GM18517 (cell line): ENCODE measurements at regions not wholly inside any gene's neighbourhood (a gene's known extent, or its start where the extent isn't known, plus 50 kb on each side); places are given as distances from the start of the nearest gene placed in this dataset.

ENCODE experiments used
- ATAC-seq: cut with Tn5 transposase; IDR thresholded peaks from one replicate; pipeline ENCODE4 v1.9.1; 2021; ENCODE audit warnings: mild to moderate bottlenecking, moderate library complexity; ENCODE audit not compliant: unreplicated experiment

GRCh38 chr5:4945296-4945695 is 194.8 kb upstream of the ADAMTS16 start:
- ATAC-seq: no peak

GRCh38 chr5:4947106-4947505 is 193.0 kb upstream of the ADAMTS16 start:
- no peak for ATAC-seq

- ATAC-seq: no peak
Measured at GRCh38 chr5:4947893-4948536, 192.1 kb upstream of the ADAMTS16 start.

- no peak for ATAC-seq
Measured at GRCh38 chr5:4949108-4949507, 191.0 kb upstream of the ADAMTS16 start.

GRCh38 chr5:4953576-4953975 is 186.6 kb upstream of the ADAMTS16 start:
- ATAC-seq: no peak

GRCh38 chr5:4954048-4954447 is 186.1 kb upstream of the ADAMTS16 start:
- no peak for ATAC-seq

GRCh38 chr5:4963265-4963664 is 176.9 kb upstream of the ADAMTS16 start:
- ATAC-seq: no peak

- no peak for ATAC-seq
Measured at GRCh38 chr5:4969351-4969750, 170.8 kb upstream of the ADAMTS16 start.

- no peak for ATAC-seq
Measured at GRCh38 chr5:4970171-4970570, 170.0 kb upstream of the ADAMTS16 start.

GRCh38 chr5:4976902-4977301 is 163.2 kb upstream of the ADAMTS16 start:
- no peak for ATAC-seq

- no peak for ATAC-seq
Measured at GRCh38 chr5:4977416-4978110, 162.6 kb upstream of the ADAMTS16 start.

- no peak for ATAC-seq
Measured at GRCh38 chr5:4980201-4980600, 159.9 kb upstream of the ADAMTS16 start.

GRCh38 chr5:4981608-4982007 is 158.5 kb upstream of the ADAMTS16 start:
- ATAC-seq: no peak

GRCh38 chr5:4983701-4984100 is 156.4 kb upstream of the ADAMTS16 start:
- no peak for ATAC-seq

- no peak for ATAC-seq
Measured at GRCh38 chr5:4984461-4984860, 155.7 kb upstream of the ADAMTS16 start.

- no peak for ATAC-seq
Measured at GRCh38 chr5:4987431-4987830, 152.7 kb upstream of the ADAMTS16 start.

- no peak for ATAC-seq
Measured at GRCh38 chr5:4989118-4989517, 151.0 kb upstream of the ADAMTS16 start.

GRCh38 chr5:4990017-4990416 is 150.1 kb upstream of the ADAMTS16 start:
- ATAC-seq: no peak

- ATAC-seq: no peak
Measured at GRCh38 chr5:4990462-4990861, 149.7 kb upstream of the ADAMTS16 start.

GRCh38 chr5:4991925-4992324 is 148.2 kb upstream of the ADAMTS16 start:
- no peak for ATAC-seq

GRCh38 chr5:4995014-4995413 is 145.1 kb upstream of the ADAMTS16 start:
- ATAC-seq: no peak

GRCh38 chr5:5005353-5005752 is 134.8 kb upstream of the ADAMTS16 start:
- no peak for ATAC-seq

- no peak for ATAC-seq
Measured at GRCh38 chr5:5006548-5006947, 133.6 kb upstream of the ADAMTS16 start.
